Lower leg skin (tissue), 4 donors: ENCODE measurements at regions not wholly inside any gene's neighbourhood (a gene's known extent, or its start where the extent isn't known, plus 50 kb on each side); places are given as distances from the start of the nearest gene placed in this dataset.

ENCODE experiments used
- DNase-seq, 2 donors: peaks; one replicate each; pipeline ENCODE4 v3.0.0-alpha.2; 2019; ENCODE audit warnings: low spot score in 2 of 2
- H3K4me3 ChIP-seq: fragments of 200-600 bp; sonication (generic); 2 replicates; pipeline ENCODE4 v1.5.1; 2017; ENCODE audit warnings: mild to moderate bottlenecking, low read depth; ENCODE audit not compliant: poor library complexity, severe bottlenecking
- CTCF ChIP-seq, 3 donors: fragments of 450-650 bp; IDR thresholded peaks; one replicate each; pipeline ENCODE4 v1.5.1; 2016; ENCODE audit warnings: antibody characterized with exemption in 3 of 3, mild to moderate bottlenecking in 3 of 3, moderate library complexity in 2 of 3
- POLR2A ChIP-seq, 2 donors: fragments of 450-650 bp; IDR thresholded peaks; one replicate each; pipeline ENCODE4 v1.6.1; 2016 to 2017; ENCODE audit warnings: antibody characterized with exemption in 2 of 2, mild to moderate bottlenecking in 1 of 2, moderate library complexity in 1 of 2
- WGBS, 2 donors: methylation state at CpG; one replicate each; pipeline ENCODE4 v1.1.5; 2018; 5-methylcytosine and 5-hydroxymethylcytosine counted together
- intact Hi-C: fragments of 100-400 bp; cut with DNase I; formaldehyde crosslinking; loops from one replicate; pipeline ENCODE4 v1.15.0; 2023; ENCODE audit warnings: low total_unique reads

GRCh38 chr9:108245901-108246300 lies 609.9 kb downstream of the ACTL7B start:
- no peak overlapping the region for H3K4me3 ChIP-seq
- DNase-seq, result no peak
- intact Hi-C loops, result no loop called here
- no peak for TF ChIP-seq POLR2A (IDR thresholded peaks at IDR 0.05)
- no peak for TF ChIP-seq CTCF (IDR thresholded peaks at IDR 0.05)
- WGBS, 2 donors, result 78% methylated on average over 1 of the region's 1 CpG

- DNase-seq, result no peak
- intact Hi-C loops, result no loop called here
- 58 to 60% methylated on average over 2 of the region's 2 CpGs for WGBS, 2 donors
- H3K4me3 ChIP-seq, result no peak overlapping the region
- TF ChIP-seq CTCF (IDR thresholded peaks at IDR 0.05) (no peak), POLR2A (IDR thresholded peaks at IDR 0.05) (no peak)
Measured at GRCh38 chr9:108245331-108245730, 610.5 kb downstream of the ACTL7B start.

- no peak for TF ChIP-seq POLR2A (IDR thresholded peaks at IDR 0.05)
- no peak for TF ChIP-seq CTCF (IDR thresholded peaks at IDR 0.05)
- intact Hi-C loops, result no loop called here
- no peak for DNase-seq
- H3K4me3 ChIP-seq, result no peak overlapping the region
Measured at GRCh38 chr9:108244686-108245085, 611.1 kb downstream of the ACTL7B start.

GRCh38 chr9:108241384-108242073 lies 614.3 kb downstream of the ACTL7B start:
- TF ChIP-seq CTCF (IDR thresholded peaks at IDR 0.05), result no peak
- no peak for TF ChIP-seq POLR2A (IDR thresholded peaks at IDR 0.05)
- intact Hi-C loops, result loop anchor here (2.0 kb wide), 1 partner anchor 623 kb away; no protein-coding TSS in a partner anchor
- 81 to 86% methylated on average over 1 of the region's 1 CpG for WGBS, 2 donors
- no peak overlapping the region for H3K4me3 ChIP-seq
- no peak for DNase-seq

GRCh38 chr9:108239696-108240321 lies 616.0 kb downstream of the ACTL7B start:
- no peak for TF ChIP-seq POLR2A (IDR thresholded peaks at IDR 0.05)
- TF ChIP-seq CTCF (IDR thresholded peaks at IDR 0.05), result no peak
- no peak overlapping the region for H3K4me3 ChIP-seq
- DNase-seq, result no peak
- WGBS, 2 donors, result 81 to 98% methylated on average over 2 of the region's 2 CpGs
- intact Hi-C loops, result loop anchor here (2.0 kb wide), 1 partner anchor 621 kb away; no protein-coding TSS in a partner anchor
